A549 (cell line): ENCODE measurements at regions not wholly inside any gene's neighbourhood (a gene's known extent, or its start where the extent isn't known, plus 50 kb on each side); places are given as distances from the start of the nearest gene placed in this dataset.

ENCODE experiments used
- ATAC-seq, 2 experiments: fragments of 200-7000 bp in 1 of 2; fragments of >200 bp in 1 of 2; cut with Nextera tagmentation in 1 of 2; cut with Tn5 transposase in 1 of 2; 3 replicates each; pipeline versions ENCODE4 v1.8.0 to v1.9.1; 2018 to 2020; ENCODE audit warnings: mild to moderate bottlenecking in 1 of 2, moderate library complexity in 1 of 2
- CTCF ChIA-PET: fragments of 300-600 bp; sonication (Branson Sonifier 250); formaldehyde crosslinking; extraction: SDS; loops from one replicate; lab custom pipeline; 2021; ENCODE audit warnings: antibody characterized with exemption, inconsistent platforms; lab: Yijun Ruan, JAX
- POLR2A ChIA-PET: fragments of 350-600 bp; formaldehyde crosslinking; extraction: SDS; loops from one replicate; lab custom pipeline; 2021; ENCODE audit warnings: antibody characterized with exemption, inconsistent platforms; lab: Yijun Ruan, JAX
- DNase-seq, 2 experiments: peaks; one replicate each; pipeline versions ENCODE4 v3.0.0 to v3.0.0-alpha.2; 2011 to 2016; ENCODE audit warnings: low read depth in 1 of 2, low spot score in 1 of 2
- FAIRE-seq: peaks from 2 replicates; lab custom pipeline; 2011; peaks lifted over from hg19 to GRCh38; lab: Jason Lieb, UNC
- H3K27ac ChIP-seq, 2 experiments: fragments of >200 bp; sonication (Bioruptor Twin); formaldehyde crosslinking; 3 replicates each; pipeline ENCODE4 v1.5.1; 2016 to 2017
- H3K4me1 ChIP-seq: fragments of >200 bp; sonication (Bioruptor Twin); formaldehyde crosslinking; 3 replicates; pipeline ENCODE4 v1.6.1; 2016
- H3K4me2 ChIP-seq: fragments of >200 bp; sonication (Bioruptor Twin); formaldehyde crosslinking; 3 replicates; pipeline ENCODE4 v1.6.1; 2016
- H3K4me3 ChIP-seq: fragments of >200 bp; sonication (Bioruptor Twin); formaldehyde crosslinking; 3 replicates; pipeline ENCODE4 v1.5.1; 2016
- H3K9me3 ChIP-seq: fragments of >200 bp; sonication (Bioruptor Twin); formaldehyde crosslinking; 3 replicates; pipeline ENCODE4 v1.6.1; 2016
- BHLHE40 ChIP-seq: IDR thresholded peaks from 2 replicates; pipeline ENCODE4 v1.6.1; 2012; ENCODE audit warnings: low read depth, low read length, inconsistent platforms
- CEBPB ChIP-seq, 2 experiments: fragments of >200 bp in 1 of 2; sonication (Bioruptor Twin) in 1 of 2; formaldehyde crosslinking in 1 of 2; IDR thresholded peaks; 2 replicates each; pipeline ENCODE4 v1.6.1; 2012 to 2016
- CHD2 ChIP-seq: fragments of 150-350 bp; IDR thresholded peaks from 2 replicates; pipeline ENCODE4 v1.6.1; 2014; ENCODE audit warnings: low read length; ENCODE audit not compliant: partially characterized antibody
- EHF ChIP-seq: fragments of 250-450 bp; sonication (Bioruptor Pico); IDR thresholded peaks from 2 replicates; pipeline ENCODE4 v1.5.0; 2020; ENCODE audit warnings: mild to moderate bottlenecking
- ESRRA ChIP-seq: fragments of 150-350 bp; IDR thresholded peaks from 2 replicates; pipeline ENCODE4 v1.6.1; 2014; ENCODE audit warnings: mild to moderate bottlenecking, low read length, borderline replicate concordance
- FOSB ChIP-seq: fragments of 250-450 bp; sonication (Bioruptor Pico); IDR thresholded peaks from 2 replicates; pipeline ENCODE4 v1.5.0; 2020; ENCODE audit warnings: mild to moderate bottlenecking, moderate library complexity
- HOXA7 ChIP-seq: fragments of 250-450 bp; sonication (Bioruptor Pico); IDR thresholded peaks from 2 replicates; pipeline ENCODE4 v1.5.0; 2020; ENCODE audit warnings: mild to moderate bottlenecking, moderate library complexity
- KDM1A ChIP-seq: fragments of 200-600 bp; sonication (generic); IDR thresholded peaks from 2 replicates; pipeline ENCODE4 v1.6.1; 2016; ENCODE audit warnings: low read depth, mild to moderate bottlenecking
- MAZ ChIP-seq: fragments of 150-350 bp; IDR thresholded peaks from 2 replicates; pipeline ENCODE4 v1.6.1; 2014; ENCODE audit warnings: antibody characterized with exemption, low read depth, low read length, borderline replicate concordance
- NFE2L2 ChIP-seq: fragments of 150-350 bp; conservative IDR thresholded peaks from 2 replicates; pipeline ENCODE4 v1.6.1; 2014; ENCODE audit warnings: low read length
- NPAS2 ChIP-seq: fragments of 250-450 bp; sonication (Bioruptor Pico); IDR thresholded peaks from 2 replicates; pipeline ENCODE4 v1.8.0; 2022; ENCODE audit warnings: mild to moderate bottlenecking, moderate library complexity, borderline replicate concordance
- RARB ChIP-seq: fragments of 250-450 bp; sonication (Bioruptor Pico); IDR thresholded peaks from 2 replicates; pipeline ENCODE4 v1.8.0; 2021; ENCODE audit warnings: mild to moderate bottlenecking, moderate library complexity
- RFX5 ChIP-seq: fragments of 450-650 bp; IDR thresholded peaks from 2 replicates; pipeline ENCODE4 v1.7.1; 2014; ENCODE audit warnings: antibody characterized with exemption, mild to moderate bottlenecking, moderate library complexity
- RNF2 ChIP-seq: fragments of 200-600 bp; sonication (generic); IDR thresholded peaks from 2 replicates; pipeline ENCODE4 v1.6.1; 2016; ENCODE audit warnings: low read depth, mild to moderate bottlenecking, antibody characterized with exemption, moderate library complexity, borderline replicate concordance
- TP53 ChIP-seq: fragments of 250-450 bp; sonication (Bioruptor Pico); IDR thresholded peaks from 2 replicates; pipeline ENCODE4 v1.5.0; 2021; ENCODE audit warnings: mild to moderate bottlenecking, moderate library complexity
- ZNF302 ChIP-seq: fragments of 250-450 bp; sonication (Bioruptor Pico); IDR thresholded peaks from 2 replicates; pipeline ENCODE4 v1.9.0; 2021; ENCODE audit warnings: inconsistent platforms, mild to moderate bottlenecking, moderate library complexity
- ZSCAN20 ChIP-seq: fragments of 250-450 bp; sonication (Bioruptor Pico); IDR thresholded peaks from 2 replicates; pipeline ENCODE4 v1.8.0; 2022; ENCODE audit warnings: mild to moderate bottlenecking, moderate library complexity
- WGBS: methylation state at CpG from one replicate; pipeline ENCODE4 v1.1.6; 2017; ENCODE audit errors: missing lambda C conversion rate; 5-methylcytosine and 5-hydroxymethylcytosine counted together
- TF ChIP-seq, protein P1 (sequence below): fragments of >200 bp; sonication (Bioruptor Twin); formaldehyde crosslinking; IDR thresholded peaks from 2 replicates; pipeline ENCODE4 v1.6.1; 2016
- TF ChIP-seq, protein P2 (sequence below): fragments of 200-600 bp; sonication (generic); IDR thresholded peaks from 2 replicates; pipeline ENCODE4 v1.6.1; 2016; ENCODE audit warnings: antibody characterized with exemption, mild to moderate bottlenecking, moderate library complexity
- TF ChIP-seq, protein P3 (sequence below): fragments of 450-650 bp; IDR thresholded peaks from 2 replicates; pipeline ENCODE4 v1.6.1; 2014; ENCODE audit warnings: antibody characterized with exemption
- TF ChIP-seq, protein P4 (sequence below): IDR thresholded peaks from 2 replicates; pipeline ENCODE4 v1.6.1; 2012; ENCODE audit warnings: low read depth, borderline replicate concordance
- TF ChIP-seq, protein P5 (sequence below): IDR thresholded peaks from 2 replicates; pipeline ENCODE4 v1.6.1; 2012
- TF ChIP-seq, protein P6 (sequence below): fragments of 250-450 bp; sonication (Bioruptor Pico); IDR thresholded peaks from 2 replicates; pipeline ENCODE4 v1.5.0; 2021; ENCODE audit warnings: mild to moderate bottlenecking, moderate library complexity, borderline replicate concordance
- TF ChIP-seq, protein P7 (sequence below): fragments of >200 bp; sonication (Bioruptor Twin); formaldehyde crosslinking; IDR thresholded peaks from 3 replicates; pipeline ENCODE4 v1.5.1; 2016
- TF ChIP-seq, protein P8 (sequence below): fragments of >200 bp; sonication (Bioruptor Twin); formaldehyde crosslinking; IDR thresholded peaks from 3 replicates; pipeline ENCODE4 v1.6.1; 2016

DNA sequence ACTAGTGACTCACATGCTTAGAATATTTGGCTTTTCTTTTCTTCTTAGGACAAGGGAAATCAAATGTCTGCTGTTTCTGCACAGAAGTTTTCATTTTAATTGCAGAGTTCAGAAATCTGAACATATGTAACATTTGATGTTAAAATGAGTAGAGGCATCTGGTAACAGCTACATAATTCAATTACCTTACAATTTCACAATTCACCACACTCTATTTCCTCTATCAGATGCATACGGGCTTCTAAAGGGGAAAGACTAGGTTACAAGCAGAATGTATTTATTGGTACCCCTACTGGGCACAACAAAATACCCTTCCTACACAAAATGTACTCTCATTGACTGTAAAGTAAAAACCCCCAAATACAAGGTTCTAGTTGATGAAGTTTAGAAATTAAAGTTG lies 176.0 kb downstream of the SOX2 start:
- FAIRE-seq (no peak), DNase-seq (no peak), ATAC-seq (no peak)
- POLR2A ChIA-PET, result no interaction called here
- no peak overlapping the region for H3K27ac ChIP-seq
- H3K4me3 ChIP-seq, result no peak overlapping the region
- no peaks in the 10 kb centered on the region for H3K9me3 ChIP-seq
- H3K4me1 ChIP-seq, result no peaks in the 10 kb centered on the region
- CTCF ChIA-PET, result interaction anchor here (0.7 kb wide), 1 partner anchor 796 kb away, joined by 3 read pairs; no protein-coding TSS in a partner anchor
- TF ChIP-seq, protein P1, sequence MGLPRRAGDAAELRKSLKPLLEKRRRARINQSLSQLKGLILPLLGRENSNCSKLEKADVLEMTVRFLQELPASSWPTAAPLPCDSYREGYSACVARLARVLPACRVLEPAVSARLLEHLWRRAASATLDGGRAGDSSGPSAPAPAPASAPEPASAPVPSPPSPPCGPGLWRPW, result no peak
- TF ChIP-seq FOSB (no peak), BHLHE40 (no peak), KDM1A (no peak), NPAS2 (CRISPR knock-in tag) (no peak), RFX5 (no peak), CHD2 (no peak), ESRRA (no peak), HOXA7 (no peak), RARB (CRISPR knock-in tag) (no peak), MAZ (no peak), NFE2L2 (no peak), EHF (CRISPR knock-in tag) (no peak), TP53 (CRISPR knock-in tag) (no peak), RNF2 (no peak)
- TF ChIP-seq, protein P2, sequence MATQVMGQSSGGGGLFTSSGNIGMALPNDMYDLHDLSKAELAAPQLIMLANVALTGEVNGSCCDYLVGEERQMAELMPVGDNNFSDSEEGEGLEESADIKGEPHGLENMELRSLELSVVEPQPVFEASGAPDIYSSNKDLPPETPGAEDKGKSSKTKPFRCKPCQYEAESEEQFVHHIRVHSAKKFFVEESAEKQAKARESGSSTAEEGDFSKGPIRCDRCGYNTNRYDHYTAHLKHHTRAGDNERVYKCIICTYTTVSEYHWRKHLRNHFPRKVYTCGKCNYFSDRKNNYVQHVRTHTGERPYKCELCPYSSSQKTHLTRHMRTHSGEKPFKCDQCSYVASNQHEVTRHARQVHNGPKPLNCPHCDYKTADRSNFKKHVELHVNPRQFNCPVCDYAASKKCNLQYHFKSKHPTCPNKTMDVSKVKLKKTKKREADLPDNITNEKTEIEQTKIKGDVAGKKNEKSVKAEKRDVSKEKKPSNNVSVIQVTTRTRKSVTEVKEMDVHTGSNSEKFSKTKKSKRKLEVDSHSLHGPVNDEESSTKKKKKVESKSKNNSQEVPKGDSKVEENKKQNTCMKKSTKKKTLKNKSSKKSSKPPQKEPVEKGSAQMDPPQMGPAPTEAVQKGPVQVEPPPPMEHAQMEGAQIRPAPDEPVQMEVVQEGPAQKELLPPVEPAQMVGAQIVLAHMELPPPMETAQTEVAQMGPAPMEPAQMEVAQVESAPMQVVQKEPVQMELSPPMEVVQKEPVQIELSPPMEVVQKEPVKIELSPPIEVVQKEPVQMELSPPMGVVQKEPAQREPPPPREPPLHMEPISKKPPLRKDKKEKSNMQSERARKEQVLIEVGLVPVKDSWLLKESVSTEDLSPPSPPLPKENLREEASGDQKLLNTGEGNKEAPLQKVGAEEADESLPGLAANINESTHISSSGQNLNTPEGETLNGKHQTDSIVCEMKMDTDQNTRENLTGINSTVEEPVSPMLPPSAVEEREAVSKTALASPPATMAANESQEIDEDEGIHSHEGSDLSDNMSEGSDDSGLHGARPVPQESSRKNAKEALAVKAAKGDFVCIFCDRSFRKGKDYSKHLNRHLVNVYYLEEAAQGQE, result no peak
- TF ChIP-seq, protein P3, sequence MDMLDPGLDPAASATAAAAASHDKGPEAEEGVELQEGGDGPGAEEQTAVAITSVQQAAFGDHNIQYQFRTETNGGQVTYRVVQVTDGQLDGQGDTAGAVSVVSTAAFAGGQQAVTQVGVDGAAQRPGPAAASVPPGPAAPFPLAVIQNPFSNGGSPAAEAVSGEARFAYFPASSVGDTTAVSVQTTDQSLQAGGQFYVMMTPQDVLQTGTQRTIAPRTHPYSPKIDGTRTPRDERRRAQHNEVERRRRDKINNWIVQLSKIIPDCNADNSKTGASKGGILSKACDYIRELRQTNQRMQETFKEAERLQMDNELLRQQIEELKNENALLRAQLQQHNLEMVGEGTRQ, result no peak
- TF ChIP-seq, protein P4, sequence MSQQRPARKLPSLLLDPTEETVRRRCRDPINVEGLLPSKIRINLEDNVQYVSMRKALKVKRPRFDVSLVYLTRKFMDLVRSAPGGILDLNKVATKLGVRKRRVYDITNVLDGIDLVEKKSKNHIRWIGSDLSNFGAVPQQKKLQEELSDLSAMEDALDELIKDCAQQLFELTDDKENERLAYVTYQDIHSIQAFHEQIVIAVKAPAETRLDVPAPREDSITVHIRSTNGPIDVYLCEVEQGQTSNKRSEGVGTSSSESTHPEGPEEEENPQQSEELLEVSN, result no peak
- TF ChIP-seq, protein P5, sequence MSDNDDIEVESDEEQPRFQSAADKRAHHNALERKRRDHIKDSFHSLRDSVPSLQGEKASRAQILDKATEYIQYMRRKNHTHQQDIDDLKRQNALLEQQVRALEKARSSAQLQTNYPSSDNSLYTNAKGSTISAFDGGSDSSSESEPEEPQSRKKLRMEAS, result no peak
- TF ChIP-seq, all 56 proteins: peak for 0
- WGBS, result 92% methylated on average over 1 of the region's 1 CpG
- no peak overlapping the region for H3K4me2 ChIP-seq

DNA sequence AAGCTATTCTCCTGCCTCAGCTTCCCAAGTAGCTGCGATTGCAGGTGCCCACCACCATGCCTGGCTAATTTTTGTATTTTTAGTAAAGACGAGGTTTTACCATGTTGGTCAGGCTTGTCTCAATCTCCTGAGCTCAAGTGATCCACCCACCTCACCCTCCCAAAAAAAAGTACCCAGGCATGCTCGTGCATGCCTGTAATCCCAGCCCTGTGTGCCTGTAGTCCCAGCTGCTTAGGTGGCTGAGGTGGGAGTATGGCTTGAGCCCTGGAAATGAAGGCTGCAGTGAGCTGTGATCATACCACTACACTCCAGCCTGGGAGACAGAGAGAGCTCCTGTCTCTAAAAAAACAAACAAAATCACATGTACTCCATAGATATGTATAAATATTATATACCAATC lies 176.5 kb downstream of the SOX2 start:
- CTCF ChIA-PET, result interaction anchor here (0.7 to 0.8 kb wide), 2 partner anchors 14 to 796 kb away, joined by 3 read pairs; no protein-coding TSS in a partner anchor
- no peak overlapping the region for H3K27ac ChIP-seq
- no peak overlapping the region for H3K4me3 ChIP-seq
- DNase-seq (no peak), ATAC-seq (no peak), FAIRE-seq (no peak)
- no peaks in the 10 kb centered on the region for H3K9me3 ChIP-seq
- H3K4me1 ChIP-seq, result no peaks in the 10 kb centered on the region
- 81% methylated on average over 3 of the region's 3 CpGs for WGBS
- no peak overlapping the region for H3K4me2 ChIP-seq
- POLR2A ChIA-PET, result no interaction called here
- TF ChIP-seq ZSCAN20 (CRISPR knock-in tag), result no peak
- no peak for TF ChIP-seq ZNF302 (CRISPR knock-in tag)
- no peak for TF ChIP-seq KDM1A
- TF ChIP-seq, protein P6, sequence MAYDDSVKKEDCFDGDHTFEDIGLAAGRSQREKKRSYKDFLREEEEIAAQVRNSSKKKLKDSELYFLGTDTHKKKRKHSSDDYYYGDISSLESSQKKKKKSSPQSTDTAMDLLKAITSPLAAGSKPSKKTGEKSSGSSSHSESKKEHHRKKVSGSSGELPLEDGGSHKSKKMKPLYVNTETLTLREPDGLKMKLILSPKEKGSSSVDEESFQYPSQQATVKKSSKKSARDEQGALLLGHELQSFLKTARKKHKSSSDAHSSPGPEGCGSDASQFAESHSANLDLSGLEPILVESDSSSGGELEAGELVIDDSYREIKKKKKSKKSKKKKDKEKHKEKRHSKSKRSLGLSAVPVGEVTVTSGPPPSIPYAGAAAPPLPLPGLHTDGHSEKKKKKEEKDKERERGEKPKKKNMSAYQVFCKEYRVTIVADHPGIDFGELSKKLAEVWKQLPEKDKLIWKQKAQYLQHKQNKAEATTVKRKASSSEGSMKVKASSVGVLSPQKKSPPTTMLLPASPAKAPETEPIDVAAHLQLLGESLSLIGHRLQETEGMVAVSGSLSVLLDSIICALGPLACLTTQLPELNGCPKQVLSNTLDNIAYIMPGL (CRISPR knock-in tag), result no peak
- no peak for TF ChIP-seq CEBPB (IDR thresholded peaks at IDR 0.05)
- TF ChIP-seq, protein P7, sequence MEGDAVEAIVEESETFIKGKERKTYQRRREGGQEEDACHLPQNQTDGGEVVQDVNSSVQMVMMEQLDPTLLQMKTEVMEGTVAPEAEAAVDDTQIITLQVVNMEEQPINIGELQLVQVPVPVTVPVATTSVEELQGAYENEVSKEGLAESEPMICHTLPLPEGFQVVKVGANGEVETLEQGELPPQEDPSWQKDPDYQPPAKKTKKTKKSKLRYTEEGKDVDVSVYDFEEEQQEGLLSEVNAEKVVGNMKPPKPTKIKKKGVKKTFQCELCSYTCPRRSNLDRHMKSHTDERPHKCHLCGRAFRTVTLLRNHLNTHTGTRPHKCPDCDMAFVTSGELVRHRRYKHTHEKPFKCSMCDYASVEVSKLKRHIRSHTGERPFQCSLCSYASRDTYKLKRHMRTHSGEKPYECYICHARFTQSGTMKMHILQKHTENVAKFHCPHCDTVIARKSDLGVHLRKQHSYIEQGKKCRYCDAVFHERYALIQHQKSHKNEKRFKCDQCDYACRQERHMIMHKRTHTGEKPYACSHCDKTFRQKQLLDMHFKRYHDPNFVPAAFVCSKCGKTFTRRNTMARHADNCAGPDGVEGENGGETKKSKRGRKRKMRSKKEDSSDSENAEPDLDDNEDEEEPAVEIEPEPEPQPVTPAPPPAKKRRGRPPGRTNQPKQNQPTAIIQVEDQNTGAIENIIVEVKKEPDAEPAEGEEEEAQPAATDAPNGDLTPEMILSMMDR, result no peak
- TF ChIP-seq TP53 (CRISPR knock-in tag), result no peak
- TF ChIP-seq, protein P8, sequence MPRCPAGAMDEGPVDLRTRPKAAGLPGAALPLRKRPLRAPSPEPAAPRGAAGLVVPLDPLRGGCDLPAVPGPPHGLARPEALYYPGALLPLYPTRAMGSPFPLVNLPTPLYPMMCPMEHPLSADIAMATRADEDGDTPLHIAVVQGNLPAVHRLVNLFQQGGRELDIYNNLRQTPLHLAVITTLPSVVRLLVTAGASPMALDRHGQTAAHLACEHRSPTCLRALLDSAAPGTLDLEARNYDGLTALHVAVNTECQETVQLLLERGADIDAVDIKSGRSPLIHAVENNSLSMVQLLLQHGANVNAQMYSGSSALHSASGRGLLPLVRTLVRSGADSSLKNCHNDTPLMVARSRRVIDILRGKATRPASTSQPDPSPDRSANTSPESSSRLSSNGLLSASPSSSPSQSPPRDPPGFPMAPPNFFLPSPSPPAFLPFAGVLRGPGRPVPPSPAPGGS, result no peak
